K562 (cell line): ENCODE measurements at regions not wholly inside any gene's neighbourhood (a gene's known extent, or its start where the extent isn't known, plus 50 kb on each side); places are given as distances from the start of the nearest gene placed in this dataset.

Source experiments
- BRF2 ChIP-seq: IDR thresholded peaks from 3 replicates; pipeline ENCODE4 v1.6.1; 2011; ENCODE audit warnings: borderline replicate concordance, mild to moderate bottlenecking; ENCODE audit not compliant: insufficient read length, insufficient read depth
- CEBPB ChIP-seq: fragments of 450-650 bp; IDR thresholded peaks from 2 replicates; pipeline ENCODE4 v1.6.1; 2016; ENCODE audit warnings: missing genetic modification characterization, missing compliant biosample characterization
- RERE ChIP-seq: sonication (generic); formaldehyde crosslinking; IDR thresholded peaks from 2 replicates; pipeline ENCODE4 v1.8.0; 2023; ENCODE audit warnings: missing genetic modification reagents, mild to moderate bottlenecking, borderline replicate concordance
- TF ChIP-seq, protein P1 (sequence below), 3 experiments: IDR thresholded peaks in 2 of 3; conservative IDR thresholded peaks in 1 of 3; 2 replicates each; pipeline ENCODE4 v1.5.1; 2011 to 2012; ENCODE audit warnings: low read length in 3 of 3, mild to moderate bottlenecking in 3 of 3, control low read depth in 2 of 3, improper control_type of control experiment in 1 of 3, inconsistent platforms in 1 of 3, low read depth in 1 of 3, mixed read lengths in 1 of 3, moderate library complexity in 1 of 3; ENCODE audit not compliant: insufficient read depth in 2 of 3

DNA sequence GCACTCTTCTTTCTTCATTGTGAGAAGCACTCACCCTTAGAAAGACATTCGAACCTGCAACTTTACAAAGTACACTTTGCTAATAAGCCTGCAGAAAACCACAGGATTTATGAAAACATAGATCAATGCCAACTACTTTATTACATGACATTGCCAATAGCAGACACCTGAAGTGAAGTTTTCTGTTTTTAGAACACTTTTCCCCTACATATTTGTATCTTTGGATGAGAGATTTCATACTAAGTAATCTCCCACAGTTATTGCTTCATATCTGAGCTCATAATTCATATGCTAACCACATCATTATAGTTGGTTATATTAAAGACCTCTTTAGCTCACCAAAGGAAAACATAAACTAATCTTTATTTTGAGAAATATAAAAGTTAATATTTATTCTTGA lies 276.5 kb upstream of the CTSO start:
- TF ChIP-seq BRF2 (no peak), CEBPB (tag) (no peak), RERE (CRISPR knock-in tag) (no peak)
- TF ChIP-seq, protein P1, sequence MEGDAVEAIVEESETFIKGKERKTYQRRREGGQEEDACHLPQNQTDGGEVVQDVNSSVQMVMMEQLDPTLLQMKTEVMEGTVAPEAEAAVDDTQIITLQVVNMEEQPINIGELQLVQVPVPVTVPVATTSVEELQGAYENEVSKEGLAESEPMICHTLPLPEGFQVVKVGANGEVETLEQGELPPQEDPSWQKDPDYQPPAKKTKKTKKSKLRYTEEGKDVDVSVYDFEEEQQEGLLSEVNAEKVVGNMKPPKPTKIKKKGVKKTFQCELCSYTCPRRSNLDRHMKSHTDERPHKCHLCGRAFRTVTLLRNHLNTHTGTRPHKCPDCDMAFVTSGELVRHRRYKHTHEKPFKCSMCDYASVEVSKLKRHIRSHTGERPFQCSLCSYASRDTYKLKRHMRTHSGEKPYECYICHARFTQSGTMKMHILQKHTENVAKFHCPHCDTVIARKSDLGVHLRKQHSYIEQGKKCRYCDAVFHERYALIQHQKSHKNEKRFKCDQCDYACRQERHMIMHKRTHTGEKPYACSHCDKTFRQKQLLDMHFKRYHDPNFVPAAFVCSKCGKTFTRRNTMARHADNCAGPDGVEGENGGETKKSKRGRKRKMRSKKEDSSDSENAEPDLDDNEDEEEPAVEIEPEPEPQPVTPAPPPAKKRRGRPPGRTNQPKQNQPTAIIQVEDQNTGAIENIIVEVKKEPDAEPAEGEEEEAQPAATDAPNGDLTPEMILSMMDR (IDR thresholded peaks at IDR 0.05 in 2 of 3, conservative IDR thresholded peaks at IDR 0.05 in 1 of 3; ENCODE audit: insufficient read depth in 2 of 3, low read depth in 1 of 3, low read length in 3 of 3), result no peak
